Suprapubic skin (tissue), 4 donors: ENCODE measurements at regions not wholly inside any gene's neighbourhood (a gene's known extent, or its start where the extent isn't known, plus 50 kb on each side); places are given as distances from the start of the nearest gene placed in this dataset.

Experiments used
- DNase-seq, 2 donors: peaks; one replicate each; pipeline ENCODE4 v3.0.0-alpha.2; 2019; ENCODE audit warnings: low spot score in 2 of 2
- H3K27ac ChIP-seq: fragments of 200-600 bp; sonication (generic); one replicate; pipeline ENCODE4 v1.5.1; 2019
- H3K27me3 ChIP-seq: fragments of 200-600 bp; sonication (generic); one replicate; pipeline ENCODE4 v1.5.1; 2019
- H3K36me3 ChIP-seq: fragments of 200-600 bp; sonication (generic); one replicate; pipeline ENCODE4 v1.5.1; 2019
- H3K4me1 ChIP-seq: fragments of 200-600 bp; sonication (generic); one replicate; pipeline ENCODE4 v1.5.1; 2019
- H3K4me3 ChIP-seq: fragments of 200-600 bp; sonication (generic); one replicate; pipeline ENCODE4 v1.5.1; 2019; ENCODE audit warnings: mild to moderate bottlenecking
- H3K9me3 ChIP-seq: fragments of 200-600 bp; sonication (generic); one replicate; pipeline ENCODE4 v1.5.1; 2019
- CTCF ChIP-seq, 2 donors: fragments of 200-600 bp in 1 of 2; fragments of 450-650 bp in 1 of 2; sonication (generic) in 1 of 2; IDR thresholded peaks; one replicate each; pipeline ENCODE4 v1.5.1; 2016 to 2019; ENCODE audit warnings: antibody characterized with exemption in 2 of 2, mild to moderate bottlenecking in 1 of 2, moderate library complexity in 1 of 2
- EP300 ChIP-seq: sonication (generic); formaldehyde crosslinking; IDR thresholded peaks from one replicate; pipeline ENCODE4 v1.6.1; 2017; ENCODE audit warnings: antibody characterized with exemption
- POLR2A ChIP-seq, 2 donors: fragments of 450-650 bp; IDR thresholded peaks; one replicate each; pipeline ENCODE4 v1.6.1; 2017; ENCODE audit warnings: antibody characterized with exemption in 2 of 2, mild to moderate bottlenecking in 2 of 2, moderate library complexity in 2 of 2
- POLR2AphosphoS5 ChIP-seq, 3 donors: sonication (generic); formaldehyde crosslinking; IDR thresholded peaks; one replicate each; pipeline ENCODE4 v1.6.1; 2017; ENCODE audit warnings: antibody characterized with exemption in 3 of 3
- WGBS: methylation state at CpG from one replicate; pipeline ENCODE4 v1.1.5; 2018; 5-methylcytosine and 5-hydroxymethylcytosine counted together

- WGBS = 64% methylated on average over 6 of the region's 6 CpGs
- TF ChIP-seq POLR2AphosphoS5 (IDR thresholded peaks at IDR 0.05) (no peak), EP300 (no peak), POLR2A (IDR thresholded peaks at IDR 0.05) (no peak), CTCF (IDR thresholded peaks at IDR 0.05) (no peak)
- no peaks in the 10 kb centered on the region for H3K9me3 ChIP-seq
Observed at GRCh38 chr2:221972813-221973478, 325.9 kb downstream of the PAX3 start.

GRCh38 chr2:221970389-221970788 lies 328.4 kb downstream of the PAX3 start:
- Histone ChIP-seq H3K4me1 (no peaks in the 10 kb centered on the region), H3K36me3 (no peaks in the 10 kb centered on the region), H3K27me3 (peaks cover 3% of the 10 kb centered on the region), H3K9me3 (no peaks in the 10 kb centered on the region), H3K4me3 (no peak overlapping the region), H3K27ac (no peak overlapping the region)
- WGBS = 29% methylated on average over 3 of the region's 3 CpGs
- DNase-seq = no peak
- TF ChIP-seq POLR2AphosphoS5 (IDR thresholded peaks at IDR 0.05) (no peak), POLR2A (IDR thresholded peaks at IDR 0.05) (no peak)

More at GRCh38 chr2:221972813-221973478, 325.9 kb downstream of the PAX3 start:
- no peak for DNase-seq
- H3K36me3 ChIP-seq = no peaks in the 10 kb centered on the region
- H3K4me1 ChIP-seq = no peaks in the 10 kb centered on the region
- H3K27me3 ChIP-seq = peaks cover 3% of the 10 kb centered on the region
- no peak overlapping the region for H3K4me3 ChIP-seq
- H3K27ac ChIP-seq = no peak overlapping the region

- TF ChIP-seq CTCF (IDR thresholded peaks at IDR 0.05) (no peak), POLR2A (IDR thresholded peaks at IDR 0.05) (no peak), POLR2AphosphoS5 (IDR thresholded peaks at IDR 0.05) (no peak), EP300 (no peak)
- Histone ChIP-seq H3K27ac (no peak overlapping the region), H3K4me3 (no peak overlapping the region), H3K27me3 (no peaks in the 10 kb centered on the region), H3K4me1 (no peaks in the 10 kb centered on the region), H3K36me3 (no peaks in the 10 kb centered on the region), H3K9me3 (no peaks in the 10 kb centered on the region)
- DNase-seq = no peak
- WGBS = 86% methylated on average over 5 of the region's 5 CpGs
Observed at GRCh38 chr2:221969830-221970144, 329.0 kb downstream of the PAX3 start.

- Histone ChIP-seq H3K9me3 (no peaks in the 10 kb centered on the region), H3K27ac (no peak overlapping the region), H3K27me3 (no peaks in the 10 kb centered on the region), H3K4me3 (no peak overlapping the region), H3K4me1 (no peaks in the 10 kb centered on the region), H3K36me3 (no peaks in the 10 kb centered on the region)
- TF ChIP-seq POLR2AphosphoS5 (IDR thresholded peaks at IDR 0.05) (no peak), CTCF (IDR thresholded peaks at IDR 0.05) (peak; percentile 46 to 63)
- WGBS = 49% methylated on average over 7 of the region's 7 CpGs
- no peak for DNase-seq
Observed at GRCh38 chr2:221969087-221969829, 329.5 kb downstream of the PAX3 start.

- Histone ChIP-seq H3K4me1 (no peaks in the 10 kb centered on the region), H3K36me3 (no peaks in the 10 kb centered on the region), H3K4me3 (no peak overlapping the region), H3K27me3 (no peaks in the 10 kb centered on the region), H3K9me3 (no peaks in the 10 kb centered on the region), H3K27ac (no peak overlapping the region)
- TF ChIP-seq EP300 (no peak), POLR2A (IDR thresholded peaks at IDR 0.05) (no peak), CTCF (IDR thresholded peaks at IDR 0.05) (no peak), POLR2AphosphoS5 (IDR thresholded peaks at IDR 0.05) (no peak)
- 79% methylated on average over 5 of the region's 5 CpGs for WGBS
- no peak for DNase-seq
Observed at GRCh38 chr2:221962186-221962585, 336.6 kb downstream of the PAX3 start.
